ENCODE measurements at regions not wholly inside any gene's neighbourhood (a gene's known extent, or its start where the extent isn't known, plus 50 kb on each side); places are given as distances from the start of the nearest gene placed in this dataset.

DNA sequence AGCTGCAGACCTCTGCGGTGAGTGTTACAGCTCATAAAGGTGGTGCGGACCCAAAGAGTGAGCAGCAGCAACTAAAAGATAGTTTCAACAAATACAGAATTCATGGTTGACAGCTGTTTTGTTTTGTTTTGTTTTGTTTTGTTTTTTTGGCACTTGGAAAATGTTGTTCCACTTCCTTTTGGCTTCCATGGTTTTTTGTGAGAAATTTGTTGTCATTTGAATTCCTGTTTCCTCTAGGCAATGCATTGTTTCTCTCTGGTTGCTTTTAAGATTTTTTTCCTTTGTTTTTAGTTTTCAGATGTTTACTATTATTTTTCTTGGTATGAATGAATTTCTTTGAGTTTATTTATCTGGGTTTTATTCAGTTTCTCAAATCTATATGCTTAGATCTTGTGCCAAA is 229.4 kb downstream of the MID1IP1 start:
- TF ChIP-seq, protein P1, sequence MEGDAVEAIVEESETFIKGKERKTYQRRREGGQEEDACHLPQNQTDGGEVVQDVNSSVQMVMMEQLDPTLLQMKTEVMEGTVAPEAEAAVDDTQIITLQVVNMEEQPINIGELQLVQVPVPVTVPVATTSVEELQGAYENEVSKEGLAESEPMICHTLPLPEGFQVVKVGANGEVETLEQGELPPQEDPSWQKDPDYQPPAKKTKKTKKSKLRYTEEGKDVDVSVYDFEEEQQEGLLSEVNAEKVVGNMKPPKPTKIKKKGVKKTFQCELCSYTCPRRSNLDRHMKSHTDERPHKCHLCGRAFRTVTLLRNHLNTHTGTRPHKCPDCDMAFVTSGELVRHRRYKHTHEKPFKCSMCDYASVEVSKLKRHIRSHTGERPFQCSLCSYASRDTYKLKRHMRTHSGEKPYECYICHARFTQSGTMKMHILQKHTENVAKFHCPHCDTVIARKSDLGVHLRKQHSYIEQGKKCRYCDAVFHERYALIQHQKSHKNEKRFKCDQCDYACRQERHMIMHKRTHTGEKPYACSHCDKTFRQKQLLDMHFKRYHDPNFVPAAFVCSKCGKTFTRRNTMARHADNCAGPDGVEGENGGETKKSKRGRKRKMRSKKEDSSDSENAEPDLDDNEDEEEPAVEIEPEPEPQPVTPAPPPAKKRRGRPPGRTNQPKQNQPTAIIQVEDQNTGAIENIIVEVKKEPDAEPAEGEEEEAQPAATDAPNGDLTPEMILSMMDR (conservative IDR thresholded peaks at IDR 0.05; ENCODE audit: low read depth, low read length), result no peak
- TF ChIP-seq CHD1 (IDR thresholded peaks at IDR 0.05; ENCODE audit: low read depth, low read length) (no peak), POLR2A (IDR thresholded peaks at IDR 0.05; ENCODE audit: low read depth, low read length) (no peak)
- TF ChIP-seq, protein P2, sequence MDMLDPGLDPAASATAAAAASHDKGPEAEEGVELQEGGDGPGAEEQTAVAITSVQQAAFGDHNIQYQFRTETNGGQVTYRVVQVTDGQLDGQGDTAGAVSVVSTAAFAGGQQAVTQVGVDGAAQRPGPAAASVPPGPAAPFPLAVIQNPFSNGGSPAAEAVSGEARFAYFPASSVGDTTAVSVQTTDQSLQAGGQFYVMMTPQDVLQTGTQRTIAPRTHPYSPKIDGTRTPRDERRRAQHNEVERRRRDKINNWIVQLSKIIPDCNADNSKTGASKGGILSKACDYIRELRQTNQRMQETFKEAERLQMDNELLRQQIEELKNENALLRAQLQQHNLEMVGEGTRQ (IDR thresholded peaks at IDR 0.05; ENCODE audit: low read depth, low read length), result no peak
- TF ChIP-seq, protein P3, sequence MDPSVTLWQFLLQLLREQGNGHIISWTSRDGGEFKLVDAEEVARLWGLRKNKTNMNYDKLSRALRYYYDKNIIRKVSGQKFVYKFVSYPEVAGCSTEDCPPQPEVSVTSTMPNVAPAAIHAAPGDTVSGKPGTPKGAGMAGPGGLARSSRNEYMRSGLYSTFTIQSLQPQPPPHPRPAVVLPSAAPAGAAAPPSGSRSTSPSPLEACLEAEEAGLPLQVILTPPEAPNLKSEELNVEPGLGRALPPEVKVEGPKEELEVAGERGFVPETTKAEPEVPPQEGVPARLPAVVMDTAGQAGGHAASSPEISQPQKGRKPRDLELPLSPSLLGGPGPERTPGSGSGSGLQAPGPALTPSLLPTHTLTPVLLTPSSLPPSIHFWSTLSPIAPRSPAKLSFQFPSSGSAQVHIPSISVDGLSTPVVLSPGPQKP (IDR thresholded peaks at IDR 0.05; ENCODE audit: borderline replicate concordance, low read depth, low read length), result no peak

All from IMR-90 (cell line).